HL-60 (cell line): ENCODE measurements at regions not wholly inside any gene's neighbourhood (a gene's known extent, or its start where the extent isn't known, plus 50 kb on each side); places are given as distances from the start of the nearest gene placed in this dataset.

Source experiments
- DNase-seq, 2 experiments: peaks; one replicate each; pipeline ENCODE4 v3.0.0-alpha.2; 2010 to 2020; ENCODE audit warnings: low read depth in 1 of 2, low spot score in 1 of 2
- H3K27ac ChIP-seq: fragments of 250-450 bp; sonication (Bioruptor Pico); replicated peaks from 2 replicates; pipeline ENCODE4 v1.5.1; 2020; ENCODE audit warnings: mild to moderate bottlenecking, moderate library complexity
- H3K27me3 ChIP-seq: fragments of 250-450 bp; sonication (Bioruptor Pico); 2 replicates; pipeline ENCODE4 v1.5.1; 2021; ENCODE audit warnings: mild to moderate bottlenecking, moderate library complexity; ENCODE audit not compliant: insufficient read depth, poor library complexity, severe bottlenecking
- H3K4me3 ChIP-seq: replicated peaks from 2 replicates; pipeline ENCODE4 v1.5.1; 2011; ENCODE audit warnings: mild to moderate bottlenecking, control low read depth, low read length; ENCODE audit not compliant: insufficient read depth
- CTCF ChIP-seq: IDR thresholded peaks from one replicate; pipeline ENCODE4 v1.5.1; 2011; ENCODE audit warnings: low read length, control low read depth, inconsistent platforms; ENCODE audit not compliant: insufficient read depth
- GABPA ChIP-seq: IDR thresholded peaks from 2 replicates; pipeline ENCODE4 v1.6.1; 2012; ENCODE audit warnings: low read depth
- POLR2AphosphoS5 ChIP-seq: IDR thresholded peaks from 2 replicates; pipeline ENCODE4 v1.6.1; 2012; ENCODE audit warnings: low read depth
- REST ChIP-seq: IDR thresholded peaks from 2 replicates; pipeline ENCODE4 v1.6.1; 2012; ENCODE audit warnings: low read depth; ENCODE audit not compliant: insufficient replicate concordance
- SPI1 ChIP-seq: IDR thresholded peaks from 2 replicates; pipeline ENCODE4 v1.6.1; 2012; ENCODE audit warnings: low read depth, mild to moderate bottlenecking, borderline replicate concordance

- Histone ChIP-seq H3K4me3 (no peak overlapping the region), H3K27ac (no peak overlapping the region), H3K27me3 (no peaks in the 10 kb centered on the region)
- TF ChIP-seq REST (no peak), POLR2AphosphoS5 (no peak), SPI1 (no peak), CTCF (no peak), GABPA (no peak)
- DNase-seq, result no peak
Measured at GRCh38 chr6:19377722-19378121, 459.4 kb upstream of the ID4 start.

GRCh38 chr6:19380293-19380692 lies 456.9 kb upstream of the ID4 start:
- no peak for DNase-seq
- Histone ChIP-seq H3K27ac (no peak overlapping the region), H3K27me3 (no peaks in the 10 kb centered on the region), H3K4me3 (no peak overlapping the region)
- TF ChIP-seq CTCF, result no peak
- no peak for TF ChIP-seq SPI1
- TF ChIP-seq GABPA, result no peak
- no peak for TF ChIP-seq POLR2AphosphoS5
- TF ChIP-seq REST, result no peak

- Histone ChIP-seq H3K27me3 (no peaks in the 10 kb centered on the region), H3K27ac (no peak overlapping the region), H3K4me3 (no peak overlapping the region)
- DNase-seq, result no peak
- no peak for TF ChIP-seq REST
- no peak for TF ChIP-seq CTCF
- no peak for TF ChIP-seq GABPA
- TF ChIP-seq SPI1, result no peak
- TF ChIP-seq POLR2AphosphoS5, result no peak
Measured at GRCh38 chr6:19382676-19383075, 454.5 kb upstream of the ID4 start.
